ENCODE measurements at regions not wholly inside any gene's neighbourhood (a gene's known extent, or its start where the extent isn't known, plus 50 kb on each side); places are given as distances from the start of the nearest gene placed in this dataset.

- Histone ChIP-seq H3K27me3 (ENCODE audit: control insufficient read depth, insufficient read depth, low read length, poor library complexity, severe bottlenecking) (no peaks in the 10 kb centered on the region), H3K27ac (ENCODE audit: low read depth, low read length) (no peak overlapping the region), H3K4me1 (ENCODE audit: control insufficient read depth, insufficient read depth, low read length) (no peaks in the 10 kb centered on the region), H3K36me3 (ENCODE audit: control insufficient read depth, insufficient read depth, low read length) (no peaks in the 10 kb centered on the region), H3K4me3 (ENCODE audit: low read length) (no peak overlapping the region), H3K9me3 (ENCODE audit: control insufficient read depth, low read length) (no peaks in the 10 kb centered on the region), H3K9ac (ENCODE audit: extremely low read depth, low read length, poor library complexity, severe bottlenecking) (no peak overlapping the region)
- H3K9me3 Mint-ChIP-seq, result no peaks in the 10 kb centered on the region
- no peak overlapping the region for H3K4me3 Mint-ChIP-seq
- H3K27ac Mint-ChIP-seq, result no peak overlapping the region
- no peak for TF ChIP-seq CTCF (conservative IDR thresholded peaks at IDR 0.05)
- DNase-seq, result no peak
- no peaks in the 10 kb centered on the region for H3K4me1 Mint-ChIP-seq
- no peaks in the 10 kb centered on the region for H3K27me3 Mint-ChIP-seq (ENCODE audit: insufficient read depth)
- H3K36me3 Mint-ChIP-seq (ENCODE audit: low read depth), result no peaks in the 10 kb centered on the region
- 91 to 100% methylated on average over 1 to 2 of the region's 2 CpGs for WGBS, 2 experiments (ENCODE audit: insufficient coverage in 1 of 2, insufficient read length in 1 of 2)
Measured at GRCh38 chr11:37092487-37092886, 494.5 kb upstream of the RAG2 start.

GRCh38 chr11:37089439-37089838 lies 491.4 kb upstream of the RAG2 start:
- Histone ChIP-seq H3K36me3 (ENCODE audit: control insufficient read depth, insufficient read depth, low read length) (no peaks in the 10 kb centered on the region), H3K4me1 (ENCODE audit: control insufficient read depth, insufficient read depth, low read length) (no peaks in the 10 kb centered on the region), H3K9me3 (ENCODE audit: control insufficient read depth, low read length) (no peaks in the 10 kb centered on the region), H3K4me3 (ENCODE audit: low read length) (no peak overlapping the region), H3K27ac (ENCODE audit: low read depth, low read length) (no peak overlapping the region), H3K27me3 (ENCODE audit: control insufficient read depth, insufficient read depth, low read length, poor library complexity, severe bottlenecking) (no peaks in the 10 kb centered on the region), H3K9ac (ENCODE audit: extremely low read depth, low read length, poor library complexity, severe bottlenecking) (no peak overlapping the region)
- Mint-ChIP-seq H3K4me1 (no peaks in the 10 kb centered on the region), H3K27ac (no peak overlapping the region), H3K4me3 (no peak overlapping the region), H3K27me3 (ENCODE audit: insufficient read depth) (no peaks in the 10 kb centered on the region), H3K9me3 (no peaks in the 10 kb centered on the region), H3K36me3 (ENCODE audit: low read depth) (no peaks in the 10 kb centered on the region)
- no peak for TF ChIP-seq CTCF (conservative IDR thresholded peaks at IDR 0.05)
- DNase-seq, result no peak

- Histone ChIP-seq H3K27ac (ENCODE audit: low read depth, low read length) (no peak overlapping the region), H3K36me3 (ENCODE audit: control insufficient read depth, insufficient read depth, low read length) (no peaks in the 10 kb centered on the region), H3K9me3 (ENCODE audit: control insufficient read depth, low read length) (no peaks in the 10 kb centered on the region), H3K4me1 (ENCODE audit: control insufficient read depth, insufficient read depth, low read length) (no peaks in the 10 kb centered on the region), H3K4me3 (ENCODE audit: low read length) (no peak overlapping the region), H3K9ac (ENCODE audit: extremely low read depth, low read length, poor library complexity, severe bottlenecking) (no peak overlapping the region), H3K27me3 (ENCODE audit: control insufficient read depth, insufficient read depth, low read length, poor library complexity, severe bottlenecking) (no peaks in the 10 kb centered on the region)
- Mint-ChIP-seq H3K27ac (no peak overlapping the region), H3K27me3 (ENCODE audit: insufficient read depth) (no peaks in the 10 kb centered on the region), H3K4me3 (no peak overlapping the region), H3K9me3 (no peaks in the 10 kb centered on the region), H3K4me1 (no peaks in the 10 kb centered on the region), H3K36me3 (ENCODE audit: low read depth) (no peaks in the 10 kb centered on the region)
- no peak for TF ChIP-seq CTCF (conservative IDR thresholded peaks at IDR 0.05)
- DNase-seq, result no peak
Measured at GRCh38 chr11:37088573-37088910, 490.5 kb upstream of the RAG2 start.
